Skeletal muscle tissue (tissue), 3 donors: ENCODE measurements at regions not wholly inside any gene's neighbourhood (a gene's known extent, or its start where the extent isn't known, plus 50 kb on each side); places are given as distances from the start of the nearest gene placed in this dataset.

Source experiments
- H3K27ac ChIP-seq: one replicate; pipeline ENCODE4 v1.7.0; 2013; ENCODE audit warnings: mild to moderate bottlenecking, low read depth, low read length, inconsistent platforms
- H3K27me3 ChIP-seq, 3 donors: one replicate each; pipeline ENCODE4 v1.7.0; 2013; ENCODE audit warnings: low read length in 3 of 3; ENCODE audit not compliant: control insufficient read depth in 3 of 3, insufficient read depth in 3 of 3
- H3K36me3 ChIP-seq, 3 donors: one replicate each; pipeline ENCODE4 v1.7.0; 2013; ENCODE audit warnings: low read length in 3 of 3; ENCODE audit not compliant: control insufficient read depth in 3 of 3, insufficient read depth in 3 of 3
- H3K4me1 ChIP-seq, 3 donors: one replicate each; pipeline ENCODE4 v1.7.0; 2013; ENCODE audit warnings: low read length in 3 of 3, mild to moderate bottlenecking in 3 of 3; ENCODE audit not compliant: control insufficient read depth in 3 of 3, insufficient read depth in 3 of 3
- H3K4me3 ChIP-seq, 3 donors: one replicate each; pipeline ENCODE4 v1.7.0; 2013; ENCODE audit warnings: low read length in 3 of 3
- H3K9ac ChIP-seq, 3 donors: one replicate each; pipeline ENCODE4 v1.7.0; 2013; ENCODE audit warnings: low read length in 3 of 3, mild to moderate bottlenecking in 3 of 3, moderate library complexity in 2 of 3, low read depth in 1 of 3
- H3K9me3 ChIP-seq, 3 donors: one replicate each; pipeline ENCODE4 v1.7.0; 2013; ENCODE audit warnings: low read length in 3 of 3; ENCODE audit not compliant: control insufficient read depth in 3 of 3
- donor health status: Osteomylitis.

- Histone ChIP-seq H3K9me3 (no peaks in the 10 kb centered on the region), H3K27me3 (no peaks in the 10 kb centered on the region), H3K27ac (no peak overlapping the region), H3K4me3 (no peak overlapping the region), H3K9ac (no peak overlapping the region), H3K4me1 (no peaks in the 10 kb centered on the region), H3K36me3 (no peaks in the 10 kb centered on the region)
These were observed 53.1 kb upstream of the RC3H1 start for GRCh38 chr1:174075245-174075692.

GRCh38 chr1:174074757-174075156 lies 52.6 kb upstream of the RC3H1 start:
- Histone ChIP-seq H3K9ac (peak overlapping the region in 1 of 3 donors; percentile 20), H3K4me1 (no peaks in the 10 kb centered on the region)

DNA sequence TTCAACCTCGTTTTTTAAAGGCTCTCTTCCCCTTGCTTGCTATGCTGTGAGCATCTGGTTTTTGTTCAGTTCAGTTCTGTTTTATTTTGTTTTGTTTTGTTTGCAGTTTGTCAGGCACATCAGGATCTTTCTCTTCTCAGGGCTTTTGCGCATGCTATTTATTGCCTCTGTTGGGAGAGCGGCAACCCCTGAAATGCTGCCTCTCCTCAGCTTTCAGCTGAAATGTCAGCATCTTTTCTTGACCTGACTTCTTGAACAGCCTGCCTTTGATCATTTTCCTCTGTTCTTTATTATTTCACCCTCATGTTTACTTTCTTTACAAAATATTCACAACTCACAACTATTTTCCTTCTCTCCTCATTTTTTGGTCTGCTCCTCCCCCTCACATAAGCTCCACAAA lies 50.4 kb upstream of the RC3H1 start:
- Histone ChIP-seq H3K9ac (no peak overlapping the region), H3K4me3 (no peak overlapping the region)

More at GRCh38 chr1:174074757-174075156, 52.6 kb upstream of the RC3H1 start:
- H3K27ac ChIP-seq = no peak overlapping the region
- H3K36me3 ChIP-seq = no peaks in the 10 kb centered on the region
- H3K9me3 ChIP-seq = no peaks in the 10 kb centered on the region
- no peaks in the 10 kb centered on the region for H3K27me3 ChIP-seq
- no peak overlapping the region for H3K4me3 ChIP-seq

More for the DNA sequence above, 50.4 kb upstream of the RC3H1 start:
- H3K36me3 ChIP-seq = no peaks in the 10 kb centered on the region
- H3K27me3 ChIP-seq = no peaks in the 10 kb centered on the region
- H3K4me1 ChIP-seq = no peaks in the 10 kb centered on the region
- H3K27ac ChIP-seq = no peak overlapping the region
- H3K9me3 ChIP-seq = no peaks in the 10 kb centered on the region
